K562 (cell line): ENCODE measurements at regions not wholly inside any gene's neighbourhood (a gene's known extent, or its start where the extent isn't known, plus 50 kb on each side); places are given as distances from the start of the nearest gene placed in this dataset.

Source experiments
- ATAC-seq: fragments of 200-7000 bp; cut with Tn5 transposase; 3 replicates; pipeline ENCODE4 v1.9.1; 2020; ENCODE audit warnings: moderate library complexity
- BruUV-seq: library from RNA; stranded (reverse); fragments of 400-500 nt; replicated peaks from 2 replicates; lab custom pipeline; 2021; lab: Mats Ljungman, UMichigan
- CTCF ChIA-PET: fragments of 300-600 bp; formaldehyde crosslinking; extraction: SDS; loops from one replicate; lab custom pipeline; 2021; ENCODE audit warnings: low intra/inter-chr PET ratio; lab: Yijun Ruan, JAX
- POLR2A ChIA-PET: fragments of 300-600, 350-650 bp; sonication (Branson Sonifier 250); formaldehyde crosslinking; extraction: SDS; loops from one replicate; lab custom pipeline; 2021; ENCODE audit warnings: antibody characterized with exemption, inconsistent platforms; lab: Yijun Ruan, JAX
- DNase-seq, 4 experiments: peaks; one replicate each; pipeline versions ENCODE4 v3.0.0 to v3.0.0-alpha.2; 2011 to 2018; ENCODE audit warnings: low spot score in 3 of 4, mixed read lengths in 3 of 4; ENCODE audit errors: extremely low read depth in 1 of 4
- FAIRE-seq: peaks from 2 replicates; lab custom pipeline; 2011; peaks lifted over from hg19 to GRCh38; lab: Jason Lieb, UNC
- H2AFZ ChIP-seq: 2 replicates; pipeline ENCODE4 v1.6.0; 2011; ENCODE audit warnings: low read depth, low read length, control low read depth, inconsistent platforms
- H3K27ac ChIP-seq: fragments of 200-600 bp; 3 replicates; pipeline ENCODE4 v1.8.0; 2011; ENCODE audit warnings: low read depth, mild to moderate bottlenecking, control low read depth, inconsistent platforms, low read length, moderate library complexity, mixed read lengths; ENCODE audit errors: extremely low read depth
- H3K27me3 ChIP-seq, 2 experiments: fragments of 300-600 bp in 1 of 2; 2 replicates in 1 of 2; 3 replicates in 1 of 2; pipeline versions ENCODE4 v1.6.0 to v1.8.0; 2011; ENCODE audit warnings: inconsistent platforms in 2 of 2, low read length in 2 of 2, mild to moderate bottlenecking in 1 of 2, mixed read lengths in 1 of 2, moderate library complexity in 1 of 2; ENCODE audit not compliant: control insufficient read depth in 2 of 2, insufficient read depth in 2 of 2
- H3K36me3 ChIP-seq: fragments of 300-600 bp; 3 replicates; pipeline ENCODE4 v1.8.0; 2011; ENCODE audit warnings: mild to moderate bottlenecking, low read length, inconsistent platforms; ENCODE audit not compliant: control insufficient read depth, insufficient read depth
- H3K4me1 ChIP-seq, 2 experiments: fragments of 200-600 bp in 1 of 2; replicated peaks in 1 of 2; 2 replicates in 1 of 2; 3 replicates in 1 of 2; pipeline versions ENCODE4 v1.5.1 to v1.8.0; 2011; ENCODE audit warnings: inconsistent platforms in 2 of 2, low read length in 2 of 2, mild to moderate bottlenecking in 1 of 2, mixed read lengths in 1 of 2, moderate library complexity in 1 of 2; ENCODE audit not compliant: control insufficient read depth in 2 of 2, insufficient read depth in 2 of 2
- H3K4me2 ChIP-seq: 2 replicates; pipeline ENCODE4 v1.6.1; 2011; ENCODE audit warnings: low read length, control low read depth, inconsistent platforms, mixed read lengths; ENCODE audit not compliant: insufficient read depth
- H3K4me3 ChIP-seq: fragments of 200-600 bp; sonication (generic), shearing (Covaris generic); 2 replicates; pipeline ENCODE4 v1.5.1; 2016; ENCODE audit warnings: control low read depth, inconsistent platforms
- H3K79me2 ChIP-seq: fragments of 200-600 bp; 3 replicates; pipeline ENCODE4 v1.8.0; 2011; ENCODE audit warnings: low read length, inconsistent platforms; ENCODE audit not compliant: control insufficient read depth, insufficient read depth
- H3K9ac ChIP-seq, 2 experiments: 2 replicates each; pipeline versions ENCODE4 v1.6.0 to v1.6.1; 2011; ENCODE audit warnings: low read depth in 2 of 2, low read length in 2 of 2, control low read depth in 1 of 2, inconsistent platforms in 1 of 2, mild to moderate bottlenecking in 1 of 2, mixed read lengths in 1 of 2; ENCODE audit not compliant: insufficient read depth in 1 of 2
- H3K9me1 ChIP-seq: one replicate; pipeline ENCODE4 v1.6.0; 2011; ENCODE audit warnings: inconsistent platforms, mild to moderate bottlenecking, low read length, moderate library complexity; ENCODE audit not compliant: control insufficient read depth, insufficient read depth
- H3K9me3 ChIP-seq: replicated peaks from 2 replicates; pipeline ENCODE4 v1.5.1; 2011; ENCODE audit warnings: low read depth, low read length, inconsistent platforms; ENCODE audit not compliant: control insufficient read depth, insufficient read depth
- H4K20me1 ChIP-seq: replicated peaks from 2 replicates; pipeline ENCODE4 v1.6.1; 2011; ENCODE audit warnings: low read length, inconsistent platforms, mixed read lengths; ENCODE audit not compliant: control insufficient read depth, insufficient read depth
- ETV5 ChIP-seq: sonication (generic); formaldehyde crosslinking; IDR thresholded peaks from 2 replicates; pipeline ENCODE4 v1.4.0; 2020; ENCODE audit warnings: low read depth, mild to moderate bottlenecking, missing genetic modification reagents
- MEF2A ChIP-seq: IDR thresholded peaks from 2 replicates; pipeline ENCODE4 v1.6.1; 2011; ENCODE audit warnings: low read depth, mild to moderate bottlenecking, low read length, moderate library complexity; ENCODE audit not compliant: control insufficient read depth
- NFIX ChIP-seq: fragments of 250-450 bp; sonication (Bioruptor Pico); IDR thresholded peaks from 2 replicates; pipeline ENCODE4 v1.4.0; 2020; ENCODE audit warnings: low read depth, mild to moderate bottlenecking, moderate library complexity
- POLR3G ChIP-seq: IDR thresholded peaks from 2 replicates; pipeline ENCODE4 v1.6.1; 2011; ENCODE audit not compliant: insufficient read length, insufficient replicate concordance; ENCODE audit errors: extremely low read depth
- RBM39 ChIP-seq: fragments of 200-400 bp; formaldehyde crosslinking; optimal IDR thresholded peaks from 2 replicates; pipeline ENCODE3; 2018; ENCODE audit warnings: low read depth, low read length
- WGBS: fragments of 100-300 bp; shearing (Covaris generic); methylation state at CpG from one replicate; pipeline ENCODE4 v1.1.6; 2016; ENCODE audit warnings: low coverage, mixed read lengths; ENCODE audit not compliant: insufficient coverage; ENCODE audit errors: missing lambda C conversion rate; 5-methylcytosine and 5-hydroxymethylcytosine counted together
- in situ Hi-C: fragments of 300-500 bp; cut with MboI; formaldehyde crosslinking; loops from 4 replicates; pipeline ENCODE4 v1.15.0; 2018; ENCODE audit warnings: inconsistent platforms, mixed read lengths
- intact Hi-C: fragments of 100-400 bp; cut with micrococcal nuclease; formaldehyde crosslinking; loops from 2 replicates; pipeline ENCODE4 v1.14.2; 2022
- TF ChIP-seq, protein P1 (sequence below): fragments of 450-650 bp; IDR thresholded peaks from 2 replicates; pipeline ENCODE4 v1.6.1; 2017; ENCODE audit warnings: antibody characterized with exemption

GRCh38 chr5:106956187-106956586 lies 714.5 kb downstream of the EFNA5 start (continued):
- no peak for TF ChIP-seq ETV5 (CRISPR knock-in tag)

DNA sequence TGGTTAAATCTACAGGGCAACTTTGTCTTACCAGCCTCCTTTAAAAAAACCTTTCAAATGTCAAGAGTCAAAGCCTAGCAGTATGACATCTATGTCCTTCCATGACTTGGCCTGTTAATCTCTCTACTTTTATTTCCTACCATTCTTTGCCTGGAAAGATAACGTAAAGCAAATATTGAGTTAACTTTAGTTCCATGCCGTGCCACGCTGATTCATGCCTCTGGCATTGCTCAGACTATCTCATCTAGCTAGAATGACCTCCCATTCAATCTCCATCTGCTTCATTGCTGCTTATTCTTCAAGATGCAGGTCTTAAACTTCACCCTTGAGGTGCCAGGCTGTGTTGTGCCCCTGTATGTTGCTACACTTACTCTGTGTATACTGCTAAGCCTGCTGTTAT lies 729.8 kb downstream of the EFNA5 start:
- Histone ChIP-seq H3K9me1 (no peaks in the 10 kb centered on the region), H3K4me3 (no peak overlapping the region), H3K36me3 (no peaks in the 10 kb centered on the region), H3K4me1 (no peaks in the 10 kb centered on the region), H2AFZ (no peak overlapping the region), H3K79me2 (no peaks in the 10 kb centered on the region), H3K27me3 (no peaks in the 10 kb centered on the region), H3K4me2 (no peak overlapping the region), H3K27ac (no peak overlapping the region), H3K9me3 (no peaks in the 10 kb centered on the region), H4K20me1 (no peaks in the 10 kb centered on the region), H3K9ac (no peak overlapping the region)
- TF ChIP-seq NFIX (CRISPR knock-in tag) (no peak), MEF2A (no peak), POLR3G (no peak), RBM39 (no peak)
- TF ChIP-seq, protein P1, sequence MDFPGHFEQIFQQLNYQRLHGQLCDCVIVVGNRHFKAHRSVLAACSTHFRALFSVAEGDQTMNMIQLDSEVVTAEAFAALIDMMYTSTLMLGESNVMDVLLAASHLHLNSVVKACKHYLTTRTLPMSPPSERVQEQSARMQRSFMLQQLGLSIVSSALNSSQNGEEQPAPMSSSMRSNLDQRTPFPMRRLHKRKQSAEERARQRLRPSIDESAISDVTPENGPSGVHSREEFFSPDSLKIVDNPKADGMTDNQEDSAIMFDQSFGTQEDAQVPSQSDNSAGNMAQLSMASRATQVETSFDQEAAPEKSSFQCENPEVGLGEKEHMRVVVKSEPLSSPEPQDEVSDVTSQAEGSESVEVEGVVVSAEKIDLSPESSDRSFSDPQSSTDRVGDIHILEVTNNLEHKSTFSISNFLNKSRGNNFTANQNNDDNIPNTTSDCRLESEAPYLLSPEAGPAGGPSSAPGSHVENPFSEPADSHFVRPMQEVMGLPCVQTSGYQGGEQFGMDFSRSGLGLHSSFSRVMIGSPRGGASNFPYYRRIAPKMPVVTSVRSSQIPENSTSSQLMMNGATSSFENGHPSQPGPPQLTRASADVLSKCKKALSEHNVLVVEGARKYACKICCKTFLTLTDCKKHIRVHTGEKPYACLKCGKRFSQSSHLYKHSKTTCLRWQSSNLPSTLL = no peak
- DNase-seq (no peak), ATAC-seq (no peak), FAIRE-seq (no peak)
- in situ Hi-C loops = no loop called here
- no TSS peak for BruUV-seq
- POLR2A ChIA-PET = no interaction called here
- 0% methylated on average over 3 of the region's 3 CpGs for WGBS
- CTCF ChIA-PET = no interaction called here
- intact Hi-C loops = no loop called here
